Breast epithelium (tissue), 4 donors: ENCODE measurements at regions not wholly inside any gene's neighbourhood (a gene's known extent, or its start where the extent isn't known, plus 50 kb on each side); places are given as distances from the start of the nearest gene placed in this dataset.
"Not testable (repeated sequence)": the region's sequence is repeated elsewhere in the genome, so short reads cannot be mapped to it uniquely, and the experiment has no call there.

Experiments
- DNase-seq, 2 donors: peaks; one replicate each; pipeline ENCODE4 v3.0.0-alpha.2; 2019; ENCODE audit warnings: low spot score in 2 of 2
- H3K27ac ChIP-seq, 2 donors: fragments of 200-600 bp; sonication (generic) in 1 of 2; one replicate each; pipeline ENCODE4 v1.5.1; 2016 to 2019; ENCODE audit warnings: mild to moderate bottlenecking in 1 of 2
- H3K27me3 ChIP-seq, 2 donors: fragments of 200-600 bp; sonication (generic) in 1 of 2; one replicate each; pipeline versions ENCODE4 v1.5.1 to v1.6.0; 2017 to 2019; ENCODE audit warnings: control low read depth in 1 of 2, mild to moderate bottlenecking in 1 of 2
- H3K36me3 ChIP-seq: fragments of 200-600 bp; one replicate; pipeline ENCODE4 v1.5.1; 2019
- H3K4me1 ChIP-seq, 2 donors: fragments of 200-600 bp; sonication (generic); one replicate each; pipeline ENCODE4 v1.5.1; 2016 to 2019; ENCODE audit warnings: control low read depth in 1 of 2
- H3K4me3 ChIP-seq, 3 donors: fragments of 200-600 bp; sonication (generic); 1 replicate in 2 of 3; 2 replicates in 1 of 3; pipeline ENCODE4 v1.5.1; 2016 to 2019; ENCODE audit warnings: mild to moderate bottlenecking in 3 of 3, moderate library complexity in 2 of 3
- H3K9me3 ChIP-seq, 2 donors: fragments of 200-600 bp; sonication (generic) in 1 of 2; one replicate each; pipeline ENCODE4 v1.5.1; 2016 to 2019; ENCODE audit warnings: control low read depth in 1 of 2
- POLR2A ChIP-seq: fragments of 450-650 bp; IDR thresholded peaks from one replicate; pipeline ENCODE4 v1.6.1; 2016; ENCODE audit warnings: antibody characterized with exemption, mild to moderate bottlenecking, moderate library complexity
- POLR2AphosphoS5 ChIP-seq, 3 donors: sonication (generic); formaldehyde crosslinking; IDR thresholded peaks; one replicate each; pipeline ENCODE4 v1.6.1; 2017; ENCODE audit warnings: antibody characterized with exemption in 3 of 3
- intact Hi-C: fragments of 100-400 bp; cut with DNase I; formaldehyde crosslinking; loops from one replicate; pipeline ENCODE4 v1.15.1; 2023; ENCODE audit warnings: low total_unique reads
- TF ChIP-seq, protein P1 (sequence below), 3 donors: fragments of 450-650 bp; IDR thresholded peaks; one replicate each; pipeline ENCODE4 v1.5.1; 2016 to 2017; ENCODE audit warnings: antibody characterized with exemption in 3 of 3, mild to moderate bottlenecking in 3 of 3, moderate library complexity in 3 of 3

DNA sequence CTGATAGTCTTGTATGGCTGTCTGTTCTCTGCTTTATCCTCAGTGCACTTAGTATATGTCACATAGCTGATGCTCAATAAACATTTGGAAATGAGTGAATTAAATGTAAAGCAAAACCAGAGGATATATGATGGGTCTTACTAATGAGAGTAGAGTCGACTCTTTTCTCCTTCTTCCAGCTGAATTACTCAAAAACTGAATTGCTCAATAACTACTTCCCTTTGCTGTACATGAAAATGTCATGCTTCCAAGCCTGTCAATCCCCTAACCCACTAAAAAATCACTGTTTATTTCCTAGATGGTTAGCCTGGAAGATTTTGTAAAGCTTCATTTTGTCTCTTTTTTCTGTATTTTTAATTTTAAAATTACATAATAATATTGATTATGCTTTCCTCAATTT, 88.0 kb downstream of the OR13A1 start:
- H3K27ac ChIP-seq = no peak overlapping the region
- H3K9me3 ChIP-seq = peaks cover 10 to 16% of the 10 kb centered on the region in 2 donors
- H3K4me3 ChIP-seq = no peak overlapping the region
- no peak for DNase-seq
- TF ChIP-seq POLR2A (no peak), POLR2AphosphoS5 (IDR thresholded peaks at IDR 0.05) (no peak)
- TF ChIP-seq, protein P1, sequence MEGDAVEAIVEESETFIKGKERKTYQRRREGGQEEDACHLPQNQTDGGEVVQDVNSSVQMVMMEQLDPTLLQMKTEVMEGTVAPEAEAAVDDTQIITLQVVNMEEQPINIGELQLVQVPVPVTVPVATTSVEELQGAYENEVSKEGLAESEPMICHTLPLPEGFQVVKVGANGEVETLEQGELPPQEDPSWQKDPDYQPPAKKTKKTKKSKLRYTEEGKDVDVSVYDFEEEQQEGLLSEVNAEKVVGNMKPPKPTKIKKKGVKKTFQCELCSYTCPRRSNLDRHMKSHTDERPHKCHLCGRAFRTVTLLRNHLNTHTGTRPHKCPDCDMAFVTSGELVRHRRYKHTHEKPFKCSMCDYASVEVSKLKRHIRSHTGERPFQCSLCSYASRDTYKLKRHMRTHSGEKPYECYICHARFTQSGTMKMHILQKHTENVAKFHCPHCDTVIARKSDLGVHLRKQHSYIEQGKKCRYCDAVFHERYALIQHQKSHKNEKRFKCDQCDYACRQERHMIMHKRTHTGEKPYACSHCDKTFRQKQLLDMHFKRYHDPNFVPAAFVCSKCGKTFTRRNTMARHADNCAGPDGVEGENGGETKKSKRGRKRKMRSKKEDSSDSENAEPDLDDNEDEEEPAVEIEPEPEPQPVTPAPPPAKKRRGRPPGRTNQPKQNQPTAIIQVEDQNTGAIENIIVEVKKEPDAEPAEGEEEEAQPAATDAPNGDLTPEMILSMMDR (IDR thresholded peaks at IDR 0.05) = no peak
- intact Hi-C loops = no loop called here
- H3K27me3 ChIP-seq = no peaks in the 10 kb centered on the region
- H3K4me1 ChIP-seq = no peaks in the 10 kb centered on the region
- no peaks in the 10 kb centered on the region for H3K36me3 ChIP-seq

DNA sequence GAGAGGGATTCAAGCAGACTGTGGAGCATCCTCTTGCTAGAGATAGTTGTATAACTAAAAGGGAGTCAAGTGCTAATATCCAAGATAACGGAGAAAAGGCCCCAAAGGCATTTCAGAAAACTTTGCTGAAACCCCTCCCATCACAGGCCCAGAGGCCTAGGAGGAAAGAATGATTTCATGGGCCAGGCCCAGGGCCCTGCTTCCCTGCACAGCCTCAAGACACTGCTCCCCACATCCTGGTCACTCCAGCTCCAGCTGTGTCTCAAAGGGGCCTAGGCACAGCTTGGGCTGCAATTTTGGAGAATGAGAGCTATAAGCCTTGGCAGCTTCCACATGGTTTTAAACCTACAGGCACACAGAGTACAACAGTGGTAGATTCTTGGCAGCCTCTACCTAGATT, 85.6 kb downstream of the OR13A1 start:
- no peak for TF ChIP-seq POLR2A
- TF ChIP-seq, protein P1 (IDR thresholded peaks at IDR 0.05) = no peak
- TF ChIP-seq POLR2AphosphoS5 (IDR thresholded peaks at IDR 0.05) = no peak
- intact Hi-C loops = no loop called here
- H3K4me3 ChIP-seq = no peak overlapping the region
- no peaks in the 10 kb centered on the region for H3K36me3 ChIP-seq
- H3K9me3 ChIP-seq = peaks cover 10 to 16% of the 10 kb centered on the region in 2 donors
- DNase-seq = no peak
- no peaks in the 10 kb centered on the region for H3K27me3 ChIP-seq
- no peak overlapping the region for H3K27ac ChIP-seq
- no peaks in the 10 kb centered on the region for H3K4me1 ChIP-seq

DNA sequence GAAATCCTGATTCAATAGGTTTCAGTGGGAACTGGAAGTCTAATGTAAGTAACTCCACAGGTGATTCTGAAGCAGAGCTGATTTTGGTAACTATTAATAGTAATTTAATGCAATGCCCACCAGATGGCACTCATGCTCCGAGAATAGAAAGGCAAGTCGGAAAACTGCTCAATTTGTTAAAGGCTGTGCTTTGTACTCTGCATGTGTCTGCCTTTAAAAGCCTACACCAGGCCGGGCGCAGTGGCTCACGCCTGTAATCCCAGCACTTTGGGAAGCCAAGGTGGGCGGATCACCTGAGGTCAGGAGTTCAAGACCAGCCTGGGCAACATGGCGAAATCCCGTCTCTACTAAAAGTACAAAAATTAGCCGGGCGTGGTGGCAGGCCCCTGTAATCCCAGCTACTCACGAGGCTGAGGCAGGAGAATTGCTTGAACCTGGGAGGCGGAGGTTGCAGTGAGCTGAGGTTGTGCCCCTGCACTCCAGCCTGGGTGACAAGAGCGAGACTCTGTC, 80.1 kb downstream of the OR13A1 start:
- H3K27me3 ChIP-seq, intact Hi-C loops, H3K27ac ChIP-seq, H3K4me3 ChIP-seq, H3K36me3 ChIP-seq, H3K9me3 ChIP-seq, DNase-seq, H3K4me1 ChIP-seq: not testable (repeated sequence)
- TF ChIP-seq, protein P1 (IDR thresholded peaks at IDR 0.05) = peak; percentile 31 to 52 (median 49)

DNA sequence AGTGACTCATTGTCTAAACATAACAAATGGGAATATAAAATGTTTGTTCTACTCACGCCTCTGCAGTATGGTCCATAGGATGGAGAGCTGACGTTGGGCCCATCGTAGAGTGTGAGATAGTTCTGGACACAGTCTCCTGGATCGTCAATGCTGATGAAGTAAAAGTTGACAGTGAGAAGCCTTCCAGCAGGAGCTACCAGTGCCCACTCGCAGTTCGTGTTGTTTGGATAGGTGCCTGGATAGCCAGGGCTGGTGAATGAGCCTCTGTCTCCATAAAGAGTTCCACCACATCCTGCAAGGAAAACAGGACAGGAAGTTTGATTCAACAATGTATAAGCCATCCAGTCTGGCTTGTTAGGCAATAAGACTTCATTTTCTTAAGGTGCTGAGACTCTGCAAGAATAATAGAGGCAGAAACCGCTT, 79.6 kb downstream of the OR13A1 start:
- no peak overlapping the region for H3K27ac ChIP-seq
- intact Hi-C loops = no loop called here
- H3K27me3 ChIP-seq = no peaks in the 10 kb centered on the region
- H3K9me3 ChIP-seq = no peaks in the 10 kb centered on the region
- peak in 1 of 2 donors; percentile 28 for DNase-seq
- H3K4me3 ChIP-seq = no peak overlapping the region
- TF ChIP-seq POLR2AphosphoS5 (IDR thresholded peaks at IDR 0.05) (no peak), POLR2A (no peak)
- TF ChIP-seq, protein P1 (IDR thresholded peaks at IDR 0.05) = no peak
- H3K36me3 ChIP-seq = no peaks in the 10 kb centered on the region
- H3K4me1 ChIP-seq = no peaks in the 10 kb centered on the region

DNA sequence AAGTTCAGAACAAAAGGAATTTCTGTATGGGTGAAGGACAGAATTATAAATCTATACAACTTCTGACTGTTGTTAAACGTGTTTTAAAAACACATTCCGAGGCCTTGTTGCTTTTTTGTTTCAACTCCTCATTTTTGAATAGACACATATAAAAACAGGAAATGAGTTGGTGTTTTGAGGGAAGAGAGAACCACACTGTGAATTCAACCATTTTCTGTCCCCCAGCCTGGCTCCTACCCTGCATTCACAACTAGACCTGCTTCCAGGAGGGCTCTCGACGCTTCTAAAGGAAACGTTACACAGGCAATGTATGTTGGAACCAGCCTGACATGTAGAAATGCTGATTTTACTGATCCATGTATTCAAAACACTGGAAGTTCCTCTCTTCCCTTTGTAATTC, 76.5 kb downstream of the OR13A1 start:
- DNase-seq = no peak
- TF ChIP-seq POLR2AphosphoS5 (IDR thresholded peaks at IDR 0.05) (no peak), POLR2A (no peak)
- TF ChIP-seq, protein P1 (IDR thresholded peaks at IDR 0.05) = no peak
- Histone ChIP-seq H3K4me1 (no peaks in the 10 kb centered on the region), H3K36me3 (no peaks in the 10 kb centered on the region), H3K4me3 (no peak overlapping the region), H3K27me3 (no peaks in the 10 kb centered on the region), H3K9me3 (no peaks in the 10 kb centered on the region), H3K27ac (peak overlapping the region in 1 of 2 donors; percentile 35)
- intact Hi-C loops = no loop called here
